GM12801 (cell line): ENCODE measurements at regions not wholly inside any gene's neighbourhood (a gene's known extent, or its start where the extent isn't known, plus 50 kb on each side); places are given as distances from the start of the nearest gene placed in this dataset.

Experiments used
- TF ChIP-seq, protein P1 (sequence below): IDR thresholded peaks from one replicate; pipeline ENCODE4 v1.5.1; 2011; ENCODE audit warnings: control low read depth; ENCODE audit not compliant: insufficient read length; ENCODE audit errors: extremely low read depth

DNA sequence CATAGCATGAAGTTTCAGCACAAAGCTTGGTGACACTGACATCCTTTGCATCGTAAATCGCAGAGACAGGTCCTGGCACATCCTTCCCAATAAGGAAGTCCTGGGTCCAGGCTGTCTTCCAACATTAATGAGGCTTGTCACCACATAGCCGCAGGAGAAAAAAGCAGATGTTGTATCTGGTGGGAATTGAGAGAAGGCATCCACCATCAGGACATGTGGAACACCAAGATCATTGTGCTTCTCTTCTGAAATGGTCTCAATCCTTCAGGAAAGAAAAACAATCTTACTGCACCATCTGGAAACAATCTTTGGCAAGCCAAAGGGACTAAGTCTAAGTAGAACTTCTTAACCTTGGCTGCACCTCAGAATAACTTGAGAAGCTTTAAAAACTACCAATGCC lies 119.0 kb upstream of the ARHGAP28 start:
- TF ChIP-seq, protein P1, sequence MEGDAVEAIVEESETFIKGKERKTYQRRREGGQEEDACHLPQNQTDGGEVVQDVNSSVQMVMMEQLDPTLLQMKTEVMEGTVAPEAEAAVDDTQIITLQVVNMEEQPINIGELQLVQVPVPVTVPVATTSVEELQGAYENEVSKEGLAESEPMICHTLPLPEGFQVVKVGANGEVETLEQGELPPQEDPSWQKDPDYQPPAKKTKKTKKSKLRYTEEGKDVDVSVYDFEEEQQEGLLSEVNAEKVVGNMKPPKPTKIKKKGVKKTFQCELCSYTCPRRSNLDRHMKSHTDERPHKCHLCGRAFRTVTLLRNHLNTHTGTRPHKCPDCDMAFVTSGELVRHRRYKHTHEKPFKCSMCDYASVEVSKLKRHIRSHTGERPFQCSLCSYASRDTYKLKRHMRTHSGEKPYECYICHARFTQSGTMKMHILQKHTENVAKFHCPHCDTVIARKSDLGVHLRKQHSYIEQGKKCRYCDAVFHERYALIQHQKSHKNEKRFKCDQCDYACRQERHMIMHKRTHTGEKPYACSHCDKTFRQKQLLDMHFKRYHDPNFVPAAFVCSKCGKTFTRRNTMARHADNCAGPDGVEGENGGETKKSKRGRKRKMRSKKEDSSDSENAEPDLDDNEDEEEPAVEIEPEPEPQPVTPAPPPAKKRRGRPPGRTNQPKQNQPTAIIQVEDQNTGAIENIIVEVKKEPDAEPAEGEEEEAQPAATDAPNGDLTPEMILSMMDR, result no peak

DNA sequence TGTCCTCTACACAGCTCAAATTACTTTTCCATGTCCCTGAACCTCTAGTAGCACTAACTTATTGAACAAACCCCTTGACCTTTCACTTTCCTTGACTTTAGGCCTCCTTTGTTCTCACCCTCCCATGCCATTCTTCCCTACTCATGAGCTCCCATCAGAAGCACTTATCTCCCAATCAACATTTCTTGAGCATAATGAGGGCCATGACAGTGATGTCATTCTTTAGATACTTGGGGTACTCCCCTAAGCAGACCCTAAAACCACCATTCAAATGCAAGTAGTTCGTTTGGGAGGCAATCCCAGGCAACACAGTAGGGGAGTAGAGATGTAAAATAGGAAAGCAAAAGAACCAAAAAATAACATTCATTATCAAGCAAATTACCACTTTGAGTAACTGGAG lies 115.9 kb upstream of the ARHGAP28 start:
- TF ChIP-seq, protein P1, result no peak

DNA sequence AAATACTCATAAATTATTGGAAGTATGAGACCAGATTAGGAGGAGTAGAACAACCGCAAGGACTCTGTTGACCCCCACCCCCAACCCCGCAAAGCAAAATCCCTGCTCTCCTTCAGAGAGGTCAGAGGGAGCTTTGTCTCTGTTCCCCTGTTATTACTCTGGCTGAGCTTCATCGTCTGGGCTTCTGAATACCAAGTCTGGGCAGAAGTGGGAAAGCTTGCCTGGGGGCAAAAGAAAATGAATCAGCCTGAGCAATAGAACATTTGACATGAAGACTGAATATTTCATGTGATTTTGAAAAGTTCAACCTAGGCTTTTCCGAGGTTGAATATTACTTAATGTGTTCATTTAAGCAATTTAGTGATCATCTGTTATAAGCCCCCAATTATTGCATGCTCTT lies 114.6 kb upstream of the ARHGAP28 start:
- TF ChIP-seq, protein P1, result no peak

DNA sequence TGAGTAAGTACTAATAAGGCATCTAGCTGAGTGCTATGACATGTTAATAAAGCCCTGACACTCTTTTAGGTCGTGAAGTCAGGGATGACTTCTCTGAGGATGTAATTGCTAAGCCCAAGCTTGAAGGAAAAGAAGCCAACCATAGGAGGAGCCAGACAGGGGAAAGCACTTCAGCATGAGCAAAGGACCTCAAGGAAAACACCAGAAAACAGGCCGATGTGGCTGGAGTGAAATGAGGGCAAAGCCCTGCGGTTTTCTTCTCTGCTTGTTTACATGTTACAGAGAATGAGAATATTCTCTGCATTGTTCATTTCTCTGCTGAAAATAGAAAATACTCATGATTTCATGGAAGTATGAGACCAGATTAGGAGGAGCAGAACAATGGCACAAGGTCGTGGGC lies 112.5 kb upstream of the ARHGAP28 start:
- TF ChIP-seq, protein P1, result no peak

DNA sequence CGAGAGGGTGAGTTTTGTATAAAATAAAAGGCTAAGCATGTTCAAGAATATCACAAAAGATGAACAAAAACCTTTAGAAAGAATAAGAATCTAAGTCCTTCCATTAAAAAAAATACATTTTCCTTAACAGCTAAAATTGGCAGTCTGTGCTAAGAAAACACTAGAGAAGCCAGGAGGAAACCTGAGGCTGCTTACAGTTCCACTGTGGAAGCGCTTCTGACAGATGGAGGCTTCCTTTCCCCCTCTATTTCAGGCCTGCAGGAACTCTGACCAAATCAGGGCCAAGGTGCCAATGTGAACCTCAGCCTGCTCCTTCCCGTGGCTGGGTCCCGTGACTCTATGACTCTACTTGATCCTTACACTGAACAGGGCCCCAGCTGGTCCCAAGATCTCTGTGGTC lies 108.1 kb upstream of the ARHGAP28 start:
- TF ChIP-seq, protein P1, result no peak

DNA sequence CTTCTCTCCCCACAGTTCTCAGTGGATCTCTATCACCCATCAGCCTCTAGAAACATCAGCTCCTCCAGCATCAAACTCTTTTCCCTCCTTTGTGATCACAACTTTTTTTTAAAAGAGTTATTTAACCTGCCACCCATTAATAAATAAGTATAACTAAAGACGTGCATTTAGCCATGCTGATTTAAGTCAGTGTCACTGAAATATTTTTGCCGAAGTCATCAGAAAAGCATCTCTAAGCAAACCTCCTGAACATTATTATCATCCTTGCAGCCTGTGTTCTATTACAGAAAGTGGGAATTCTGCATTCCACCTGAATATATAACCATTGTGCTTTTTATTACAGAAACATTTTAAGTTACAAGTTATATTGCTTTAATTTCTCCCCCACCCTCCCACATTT lies 106.2 kb upstream of the ARHGAP28 start:
- TF ChIP-seq, protein P1, result no peak

DNA sequence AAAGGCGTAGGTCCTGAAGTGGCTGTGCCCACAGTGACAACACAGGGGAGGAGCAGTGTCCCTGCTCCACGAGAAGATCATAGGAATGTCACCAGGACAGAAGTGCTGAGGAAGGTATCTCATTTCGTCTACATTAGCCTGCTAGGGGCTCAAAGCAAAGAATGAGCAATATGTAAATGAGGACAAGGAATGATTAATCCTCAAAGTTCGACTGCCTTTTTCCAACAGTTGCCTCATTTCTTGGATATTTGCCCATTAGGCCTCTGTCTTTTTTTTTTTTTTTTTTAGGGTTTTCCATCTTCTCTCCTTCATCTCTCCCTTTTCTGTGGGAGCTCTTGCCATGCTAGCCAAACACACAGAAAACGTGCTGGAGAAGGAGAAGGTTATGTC lies 105.2 kb upstream of the ARHGAP28 start:
- TF ChIP-seq, protein P1, result no peak

DNA sequence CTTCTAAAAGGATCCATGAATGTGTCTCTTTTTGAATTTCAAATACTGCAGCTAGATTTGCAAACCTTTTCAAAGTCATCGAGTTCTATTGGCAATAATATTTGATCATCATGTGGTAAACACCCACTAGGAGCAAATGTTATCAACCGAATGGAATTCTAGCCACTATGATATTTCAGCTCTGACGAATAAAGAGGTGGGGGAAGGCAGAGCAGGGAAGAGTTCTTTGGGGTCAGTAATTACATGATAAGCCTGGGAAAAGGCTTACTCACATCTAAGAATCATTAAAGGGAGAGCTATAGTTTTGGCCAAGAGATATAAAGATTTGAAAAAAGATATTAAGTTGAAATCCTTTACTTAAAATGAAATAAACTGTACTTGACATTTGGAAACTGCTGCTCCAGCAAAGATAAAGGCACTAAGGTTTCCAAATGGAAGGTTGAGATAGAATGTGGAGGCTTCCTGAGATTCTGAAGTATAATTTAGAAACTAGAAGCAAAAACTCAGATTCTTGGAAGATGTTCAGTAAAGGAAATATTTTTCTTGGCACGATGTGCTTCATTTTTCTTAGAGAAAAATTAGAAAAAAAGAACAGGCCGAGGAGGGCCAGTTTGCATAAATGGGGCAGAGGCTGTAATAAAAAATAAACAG lies 104.7 kb upstream of the ARHGAP28 start:
- TF ChIP-seq, protein P1, result no peak
